ACC112 (cell line): ENCODE measurements at regions not wholly inside any gene's neighbourhood (a gene's known extent, or its start where the extent isn't known, plus 50 kb on each side); places are given as distances from the start of the nearest gene placed in this dataset.

Experiments used
- H2AFZ ChIP-seq: fragments of 200-600 bp; sonication (generic); one replicate; pipeline ENCODE4 v1.6.0; 2017; ENCODE audit warnings: antibody characterized with exemption, low read length; ENCODE audit not compliant: unreplicated experiment
- H3K27ac ChIP-seq: fragments of 200-600 bp; sonication (generic); 2 replicates; pipeline ENCODE4 v1.5.1; 2014; ENCODE audit warnings: low read depth, mild to moderate bottlenecking, antibody characterized with exemption, low read length, moderate library complexity
- H3K27me3 ChIP-seq: fragments of 200-600 bp; sonication (generic); 2 replicates; pipeline ENCODE4 v1.6.1; 2014; ENCODE audit warnings: mild to moderate bottlenecking, antibody characterized with exemption, low read length, moderate library complexity, mixed read lengths; ENCODE audit not compliant: insufficient read depth
- H3K36me3 ChIP-seq: fragments of 200-600 bp; sonication (generic); 2 replicates; pipeline ENCODE4 v1.6.1; 2016; ENCODE audit warnings: mild to moderate bottlenecking, antibody characterized with exemption, low read length, moderate library complexity, mixed read lengths; ENCODE audit not compliant: insufficient read depth
- H3K4me1 ChIP-seq: fragments of 200-600 bp; sonication (generic); one replicate; pipeline ENCODE4 v1.6.1; 2016; ENCODE audit warnings: low read length, mixed read lengths; ENCODE audit not compliant: insufficient read depth, unreplicated experiment, control insufficient read depth
- H3K4me3 ChIP-seq: fragments of 200-600 bp; sonication (generic); 2 replicates; pipeline ENCODE4 v1.5.1; 2014; ENCODE audit warnings: mild to moderate bottlenecking, low read depth, low read length
- H3K79me2 ChIP-seq: fragments of 200-600 bp; sonication (generic); one replicate; pipeline ENCODE4 v1.6.0; 2016; ENCODE audit warnings: low read length; ENCODE audit not compliant: control insufficient read depth, unreplicated experiment, insufficient read depth

DNA sequence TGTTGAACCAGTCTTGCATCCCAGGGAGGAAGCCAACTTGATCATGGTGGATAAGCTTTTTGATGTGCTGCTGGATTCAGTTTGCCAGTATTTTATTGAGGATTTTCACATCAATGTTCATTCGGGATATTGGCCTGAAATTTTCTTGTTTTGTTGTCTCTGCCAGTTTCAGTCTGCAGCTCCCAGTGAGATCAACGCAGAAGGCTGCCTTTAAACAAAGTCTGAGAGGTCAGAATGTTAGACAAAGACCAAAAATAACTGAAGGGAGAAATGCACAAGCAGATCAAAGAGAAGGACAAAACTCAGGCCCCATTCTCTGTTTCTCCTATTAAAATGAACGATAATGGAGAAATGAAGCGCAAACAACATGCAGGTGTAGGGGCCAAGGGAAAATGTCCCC, 170.4 kb downstream of the NHLRC3 start:
- peaks cover 16% of the 10 kb centered on the region for H3K4me1 ChIP-seq
- no peak overlapping the region for H3K4me3 ChIP-seq
- no peaks in the 10 kb centered on the region for H3K27me3 ChIP-seq
- H3K27ac ChIP-seq, result no peak overlapping the region
- no peaks in the 10 kb centered on the region for H3K79me2 ChIP-seq
- H2AFZ ChIP-seq, result no peak overlapping the region
- H3K36me3 ChIP-seq, result no peaks in the 10 kb centered on the region

GRCh38 chr13:39209731-39210531, 171.7 kb downstream of the NHLRC3 start:
- no peak overlapping the region for H3K4me3 ChIP-seq
- H3K27me3 ChIP-seq, result no peaks in the 10 kb centered on the region

GRCh38 chr13:39210961-39211534, 172.8 kb downstream of the NHLRC3 start:
- Histone ChIP-seq H3K36me3 (no peaks in the 10 kb centered on the region), H3K79me2 (no peaks in the 10 kb centered on the region), H3K4me1 (peaks cover 16% of the 10 kb centered on the region), H3K27ac (peak overlapping the region; percentile 71), H3K27me3 (no peaks in the 10 kb centered on the region), H3K4me3 (no peak overlapping the region), H2AFZ (no peak overlapping the region)

More at GRCh38 chr13:39209731-39210531, 171.7 kb downstream of the NHLRC3 start:
- Histone ChIP-seq H3K79me2 (no peaks in the 10 kb centered on the region), H2AFZ (no peak overlapping the region), H3K4me1 (peaks cover 16% of the 10 kb centered on the region), H3K36me3 (no peaks in the 10 kb centered on the region), H3K27ac (peak overlapping the region; percentile 71)

DNA sequence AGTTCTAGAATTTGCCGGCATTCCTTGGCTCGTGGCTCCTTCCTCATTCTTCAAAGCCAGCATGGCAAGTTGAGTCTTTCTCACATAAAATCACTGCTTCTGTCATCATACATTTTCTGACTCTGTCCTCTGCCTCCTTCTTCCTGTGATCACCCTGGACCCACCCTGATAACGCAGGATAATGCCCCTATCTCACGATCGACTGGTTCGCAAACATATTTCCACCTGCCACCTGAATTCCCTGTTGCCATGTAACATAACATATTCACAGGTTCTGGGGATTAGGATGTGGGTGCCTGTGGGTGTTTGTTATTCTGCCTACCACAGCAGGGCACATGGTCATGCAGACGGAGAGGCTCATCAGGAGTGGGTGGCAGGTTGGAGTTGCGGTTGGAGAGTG, 177.7 kb downstream of the NHLRC3 start:
- Histone ChIP-seq H2AFZ (no peak overlapping the region), H3K4me1 (peaks cover 4% of the 10 kb centered on the region), H3K27ac (no peak overlapping the region), H3K27me3 (no peaks in the 10 kb centered on the region), H3K36me3 (no peaks in the 10 kb centered on the region), H3K4me3 (no peak overlapping the region), H3K79me2 (no peaks in the 10 kb centered on the region)

- Histone ChIP-seq H3K4me1 (no peaks in the 10 kb centered on the region), H3K27me3 (no peaks in the 10 kb centered on the region), H3K36me3 (no peaks in the 10 kb centered on the region), H3K27ac (no peak overlapping the region), H3K79me2 (no peaks in the 10 kb centered on the region), H2AFZ (no peak overlapping the region), H3K4me3 (no peak overlapping the region)
Measured at GRCh38 chr13:39217471-39217870, 179.2 kb downstream of the NHLRC3 start.

DNA sequence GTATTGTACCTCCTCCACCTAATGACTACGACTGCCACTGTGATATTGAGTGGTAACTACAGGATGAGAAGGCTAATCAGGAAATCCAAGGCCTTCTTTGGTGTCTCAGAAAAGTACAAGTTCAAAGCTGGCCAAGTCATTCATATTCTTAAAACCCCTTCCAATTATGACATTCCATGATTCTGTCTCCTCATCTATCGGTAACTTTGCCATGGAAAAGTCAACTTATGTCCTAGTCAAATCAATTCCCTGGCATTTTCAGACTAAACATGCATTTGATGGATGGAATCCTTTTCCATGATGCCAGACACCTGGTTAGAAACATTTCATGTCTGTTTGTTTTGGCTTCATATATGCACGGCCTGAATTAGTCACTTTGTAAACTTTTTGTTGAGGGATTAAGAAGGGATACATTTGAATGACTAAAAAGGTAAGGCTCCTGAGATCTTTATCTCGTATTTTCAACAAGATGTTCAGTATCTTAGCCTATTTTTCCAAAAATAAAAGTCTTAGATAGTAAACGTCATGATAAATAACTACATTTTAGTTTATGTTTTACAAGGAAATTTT, 186.5 kb downstream of the NHLRC3 start:
- Histone ChIP-seq H3K79me2 (no peaks in the 10 kb centered on the region), H3K4me3 (no peak overlapping the region), H3K36me3 (no peaks in the 10 kb centered on the region)

GRCh38 chr13:39225860-39226259, 187.6 kb downstream of the NHLRC3 start:
- Histone ChIP-seq H3K27ac (no peak overlapping the region), H3K4me1 (no peaks in the 10 kb centered on the region), H3K79me2 (no peaks in the 10 kb centered on the region), H2AFZ (no peak overlapping the region), H3K36me3 (no peaks in the 10 kb centered on the region), H3K4me3 (no peak overlapping the region), H3K27me3 (peaks cover 5% of the 10 kb centered on the region; the same call in 1 of the 2 replicates)

More for the DNA sequence above, 186.5 kb downstream of the NHLRC3 start:
- H3K27ac ChIP-seq, result no peak overlapping the region
- H2AFZ ChIP-seq, result no peak overlapping the region
- no peaks in the 10 kb centered on the region for H3K4me1 ChIP-seq
- H3K27me3 ChIP-seq, result no peaks in the 10 kb centered on the region

GRCh38 chr13:39226359-39226758, 188.1 kb downstream of the NHLRC3 start:
- Histone ChIP-seq H3K79me2 (no peaks in the 10 kb centered on the region), H3K4me3 (no peak overlapping the region), H3K27ac (no peak overlapping the region), H2AFZ (no peak overlapping the region), H3K36me3 (no peaks in the 10 kb centered on the region), H3K4me1 (no peaks in the 10 kb centered on the region), H3K27me3 (peaks cover 6% of the 10 kb centered on the region; the same call in 1 of the 2 replicates)

DNA sequence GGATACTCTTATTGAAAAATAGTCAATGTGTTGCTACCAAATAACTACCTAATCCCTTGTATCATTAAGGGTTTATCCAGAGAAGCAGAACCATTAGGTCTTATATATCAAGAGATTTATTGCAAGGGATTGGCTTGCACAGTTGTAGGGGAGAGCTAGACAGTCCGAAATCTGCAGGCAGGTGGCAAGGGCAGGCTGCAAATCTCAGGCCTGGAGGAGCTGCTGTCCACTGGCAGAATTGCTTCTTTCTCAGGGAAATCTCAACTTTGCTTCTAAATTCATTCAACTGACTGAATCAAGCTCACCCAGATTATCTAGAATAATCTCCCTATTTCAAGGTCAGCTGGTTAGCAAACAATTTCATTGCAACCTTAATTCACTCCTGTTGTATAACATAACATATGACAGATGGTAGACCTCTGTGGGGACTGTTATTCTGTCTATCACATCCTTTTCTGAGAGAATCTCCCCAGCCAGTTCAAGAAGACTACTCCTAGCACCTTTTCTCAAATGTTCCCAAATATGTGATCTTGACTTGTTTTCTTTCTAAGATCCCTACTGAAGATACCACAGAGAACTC, 194.2 kb downstream of the NHLRC3 start:
- Histone ChIP-seq H2AFZ (no peak overlapping the region), H3K36me3 (no peaks in the 10 kb centered on the region), H3K27ac (no peak overlapping the region), H3K4me3 (no peak overlapping the region), H3K27me3 (peaks cover 40% of the 10 kb centered on the region), H3K79me2 (no peaks in the 10 kb centered on the region), H3K4me1 (no peaks in the 10 kb centered on the region)

DNA sequence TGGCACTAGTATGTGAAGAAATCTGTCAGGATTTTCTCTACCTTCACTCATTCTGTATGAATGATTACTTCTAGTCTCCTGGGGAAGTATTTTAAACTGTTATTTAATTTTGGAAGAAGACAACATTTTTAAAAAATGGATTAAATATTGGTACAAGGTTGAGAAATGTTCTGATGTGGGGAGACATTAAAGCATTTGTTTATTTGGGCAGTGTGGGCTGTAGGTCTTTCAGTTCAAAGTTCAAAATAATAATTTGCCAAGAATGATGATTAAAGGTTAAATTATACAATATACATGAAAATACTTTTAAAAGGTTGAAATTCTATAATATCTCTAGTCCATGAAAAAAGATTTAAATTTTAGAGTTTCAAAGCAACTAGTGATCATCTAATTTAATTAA, 194.7 kb downstream of the NHLRC3 start:
- Histone ChIP-seq H3K79me2 (no peaks in the 10 kb centered on the region), H3K27ac (no peak overlapping the region), H3K36me3 (no peaks in the 10 kb centered on the region), H3K4me3 (no peak overlapping the region), H2AFZ (no peak overlapping the region), H3K4me1 (no peaks in the 10 kb centered on the region), H3K27me3 (peaks cover 40% of the 10 kb centered on the region)
